ENCODE measurements at regions not wholly inside any gene's neighbourhood (a gene's known extent, or its start where the extent isn't known, plus 50 kb on each side); places are given as distances from the start of the nearest gene placed in this dataset.

GRCh38 chr2:13015532-13016320 is 299.0 kb downstream of the TRIB2 start:
- no peak for ATAC-seq (ENCODE audit: insufficient read depth, low read depth)
- Histone ChIP-seq H3K79me2 (ENCODE audit: insufficient read depth, low read length) (no peaks in the 10 kb centered on the region), H3K27ac (ENCODE audit: low read length) (no peak overlapping the region), H4K20me1 (ENCODE audit: insufficient read depth, low read length) (no peaks in the 10 kb centered on the region), H3K4me1 (ENCODE audit: insufficient read depth, low read length) (no peaks in the 10 kb centered on the region), H3K4me2 (ENCODE audit: insufficient read depth, low read length) (no peak overlapping the region), H2AFZ (ENCODE audit: low read depth, low read length) (no peak overlapping the region), H3K9me3 (ENCODE audit: insufficient read depth, low read length, severe bottlenecking) (no peaks in the 10 kb centered on the region), H3K27me3 (ENCODE audit: insufficient read depth, low read length, poor library complexity) (no peaks in the 10 kb centered on the region), H3K36me3 (ENCODE audit: insufficient read depth, low read length) (no peaks in the 10 kb centered on the region), H3K4me3 (ENCODE audit: low read depth in 1 of 2, low read length in 2 of 2) (no peak overlapping the region), H3K9ac (ENCODE audit: low read depth, low read length) (no peak overlapping the region)
- no peak for TF ChIP-seq EZH2 (IDR thresholded peaks at IDR 0.05; ENCODE audit: borderline replicate concordance, low read depth, low read length, severe bottlenecking)
- no peak for TF ChIP-seq CTCF (IDR thresholded peaks at IDR 0.05; ENCODE audit: borderline replicate concordance, extremely low read depth, low read length, poor library complexity, severe bottlenecking)
- no peak for DNase-seq

GRCh38 chr2:13018490-13018889 is 301.8 kb downstream of the TRIB2 start:
- Histone ChIP-seq H2AFZ (ENCODE audit: low read depth, low read length) (no peak overlapping the region), H3K27ac (ENCODE audit: low read length) (no peak overlapping the region), H3K9ac (ENCODE audit: low read depth, low read length) (no peak overlapping the region), H3K4me3 (ENCODE audit: low read depth in 1 of 2, low read length in 2 of 2) (no peak overlapping the region), H3K9me3 (ENCODE audit: insufficient read depth, low read length, severe bottlenecking) (no peaks in the 10 kb centered on the region), H3K4me1 (ENCODE audit: insufficient read depth, low read length) (no peaks in the 10 kb centered on the region), H3K79me2 (ENCODE audit: insufficient read depth, low read length) (no peaks in the 10 kb centered on the region), H3K36me3 (ENCODE audit: insufficient read depth, low read length) (no peaks in the 10 kb centered on the region), H4K20me1 (ENCODE audit: insufficient read depth, low read length) (no peaks in the 10 kb centered on the region), H3K27me3 (ENCODE audit: insufficient read depth, low read length, poor library complexity) (no peaks in the 10 kb centered on the region), H3K4me2 (ENCODE audit: insufficient read depth, low read length) (no peak overlapping the region)
- TF ChIP-seq CTCF (IDR thresholded peaks at IDR 0.05; ENCODE audit: borderline replicate concordance, extremely low read depth, low read length, poor library complexity, severe bottlenecking): no peak
- TF ChIP-seq EZH2 (IDR thresholded peaks at IDR 0.05; ENCODE audit: borderline replicate concordance, low read depth, low read length, severe bottlenecking): no peak
- DNase-seq (no peak), ATAC-seq (ENCODE audit: insufficient read depth, low read depth) (no peak)

GRCh38 chr2:13019781-13020180 is 303.0 kb downstream of the TRIB2 start:
- Histone ChIP-seq H3K4me1 (ENCODE audit: insufficient read depth, low read length) (no peaks in the 10 kb centered on the region), H2AFZ (ENCODE audit: low read depth, low read length) (no peak overlapping the region), H4K20me1 (ENCODE audit: insufficient read depth, low read length) (no peaks in the 10 kb centered on the region), H3K4me3 (ENCODE audit: low read depth in 1 of 2, low read length in 2 of 2) (no peak overlapping the region), H3K4me2 (ENCODE audit: insufficient read depth, low read length) (no peak overlapping the region), H3K9me3 (ENCODE audit: insufficient read depth, low read length, severe bottlenecking) (no peaks in the 10 kb centered on the region), H3K79me2 (ENCODE audit: insufficient read depth, low read length) (no peaks in the 10 kb centered on the region), H3K27ac (ENCODE audit: low read length) (no peak overlapping the region), H3K36me3 (ENCODE audit: insufficient read depth, low read length) (no peaks in the 10 kb centered on the region), H3K9ac (ENCODE audit: low read depth, low read length) (no peak overlapping the region), H3K27me3 (ENCODE audit: insufficient read depth, low read length, poor library complexity) (no peaks in the 10 kb centered on the region)
- no peak for ATAC-seq (ENCODE audit: insufficient read depth, low read depth)
- TF ChIP-seq EZH2 (IDR thresholded peaks at IDR 0.05; ENCODE audit: borderline replicate concordance, low read depth, low read length, severe bottlenecking): no peak
- no peak for TF ChIP-seq CTCF (IDR thresholded peaks at IDR 0.05; ENCODE audit: borderline replicate concordance, extremely low read depth, low read length, poor library complexity, severe bottlenecking)
- no peak for DNase-seq
